GM23248 (cell line): ENCODE measurements at regions not wholly inside any gene's neighbourhood (a gene's known extent, or its start where the extent isn't known, plus 50 kb on each side); places are given as distances from the start of the nearest gene placed in this dataset.

Experiments
- DNase-seq: peaks from one replicate; pipeline ENCODE4 v3.0.0-alpha.2; 2015
- H2AFZ ChIP-seq: fragments of 200-600 bp; sonication (generic); 2 replicates; pipeline ENCODE4 v1.6.1; 2016; ENCODE audit warnings: antibody characterized with exemption
- H3F3A ChIP-seq: fragments of 200-600 bp; sonication (generic); 2 replicates; pipeline ENCODE4 v1.6.1; 2016; ENCODE audit warnings: mild to moderate bottlenecking, antibody characterized with exemption, mixed run types; ENCODE audit not compliant: insufficient read depth
- H3K27ac ChIP-seq: fragments of 200-600 bp; sonication (generic); 2 replicates; pipeline ENCODE4 v1.5.1; 2016; ENCODE audit warnings: mild to moderate bottlenecking
- H3K27me3 ChIP-seq: fragments of 200-600 bp; sonication (generic); replicated peaks from 2 replicates; pipeline ENCODE4 v1.6.1; 2016; ENCODE audit warnings: mild to moderate bottlenecking; ENCODE audit not compliant: insufficient read depth
- H3K36me3 ChIP-seq: fragments of 200-600 bp; sonication (generic); 2 replicates; pipeline ENCODE4 v1.6.1; 2016; ENCODE audit warnings: low read depth, mild to moderate bottlenecking
- H3K4me1 ChIP-seq: fragments of 200-600 bp; sonication (generic); 2 replicates; pipeline ENCODE4 v1.6.1; 2016; ENCODE audit warnings: mild to moderate bottlenecking; ENCODE audit not compliant: insufficient read depth
- H3K4me2 ChIP-seq: fragments of 200-600 bp; sonication (generic); one replicate; pipeline ENCODE4 v1.6.1; 2016; ENCODE audit warnings: mild to moderate bottlenecking; ENCODE audit not compliant: unreplicated experiment
- H3K4me3 ChIP-seq: fragments of 200-600 bp; sonication (generic); 2 replicates; pipeline ENCODE4 v1.5.1; 2016; ENCODE audit warnings: mild to moderate bottlenecking
- H3K79me2 ChIP-seq: fragments of 200-600 bp; sonication (generic); 2 replicates; pipeline ENCODE4 v1.6.1; 2016; ENCODE audit warnings: mild to moderate bottlenecking; ENCODE audit not compliant: insufficient read depth
- H3K9ac ChIP-seq: fragments of 200-600 bp; sonication (generic); 2 replicates; pipeline ENCODE4 v1.6.1; 2016; ENCODE audit warnings: mild to moderate bottlenecking
- H3K9me2 ChIP-seq: fragments of 200-600 bp; sonication (generic); 2 replicates; pipeline ENCODE4 v1.6.1; 2016; ENCODE audit warnings: mixed run types, mild to moderate bottlenecking, moderate library complexity; ENCODE audit not compliant: insufficient read depth
- H3K9me3 ChIP-seq: fragments of 200-600 bp; sonication (generic); one replicate; pipeline ENCODE4 v1.6.1; 2017; ENCODE audit warnings: low read depth
- H4K20me1 ChIP-seq: fragments of 200-600 bp; sonication (generic); 2 replicates; pipeline ENCODE4 v1.6.0; 2016; ENCODE audit not compliant: insufficient read depth
- EZH2 ChIP-seq: fragments of 200-600 bp; sonication (generic); IDR thresholded peaks from 2 replicates; pipeline ENCODE4 v1.6.1; 2018; ENCODE audit warnings: antibody characterized with exemption, mild to moderate bottlenecking; ENCODE audit not compliant: insufficient read depth, poor library complexity, severe bottlenecking
- EZH2phosphoT487 ChIP-seq: fragments of 200-600 bp; sonication (generic); IDR thresholded peaks from 2 replicates; pipeline ENCODE4 v1.6.1; 2018; ENCODE audit warnings: antibody characterized with exemption, moderate library complexity, mild to moderate bottlenecking, low read depth; ENCODE audit not compliant: insufficient read depth
- WGBS, 2 experiments: methylation state at CpG; one replicate each; pipeline ENCODE4 v1.1.6; 2015 to 2017; ENCODE audit warnings: low lambda C conversion rate in 2 of 2, low coverage in 1 of 2; ENCODE audit errors: missing lambda C conversion rate in 2 of 2; 5-methylcytosine and 5-hydroxymethylcytosine counted together
- in situ Hi-C: fragments of 300-500 bp; cut with MboI; formaldehyde crosslinking; loops from 2 replicates; pipeline ENCODE4 v1.15.0; 2020

DNA sequence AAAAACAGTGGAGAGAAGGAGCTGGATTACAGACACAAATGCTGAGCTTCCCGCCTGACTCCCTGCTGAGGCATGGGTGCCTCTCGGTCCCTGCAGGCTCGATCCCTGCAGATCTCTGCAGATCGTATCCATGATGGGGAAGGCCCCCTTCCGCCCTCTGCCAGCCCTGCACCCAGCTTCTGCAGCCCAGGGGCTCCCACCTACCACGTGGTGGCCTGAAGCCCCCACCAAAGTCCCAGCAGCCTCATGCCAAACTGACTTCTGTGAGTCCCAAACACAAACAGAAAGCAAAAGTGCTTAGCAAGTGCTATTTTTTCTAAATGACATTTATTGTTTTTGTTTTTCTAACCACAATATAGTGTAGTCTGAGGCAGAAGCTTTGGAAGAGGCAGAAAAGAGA is 127.1 kb upstream of the CHST15 start:
- no peak for DNase-seq
- in situ Hi-C loops: no loop called here
- no peak overlapping the region for H3K4me2 ChIP-seq

DNA sequence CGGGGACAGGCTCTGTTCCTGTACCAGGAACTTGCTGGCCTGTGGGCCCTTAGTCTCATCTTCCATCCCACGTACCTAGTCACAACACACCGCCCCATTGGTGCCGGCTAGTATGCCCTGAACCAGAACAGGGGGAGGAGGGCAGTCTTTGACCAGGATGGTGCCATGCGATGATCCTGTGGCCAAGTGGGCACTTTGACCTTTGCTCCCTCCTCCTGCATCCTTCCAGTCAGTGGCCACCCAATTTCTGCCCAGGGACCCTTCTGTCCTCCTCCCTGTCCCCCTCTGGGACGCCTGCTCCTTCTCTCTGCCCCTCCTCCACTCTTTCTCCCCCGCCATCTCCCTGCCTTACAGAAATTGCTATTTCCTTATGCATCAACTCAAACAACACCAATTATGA is 126.3 kb upstream of the CHST15 start:
- Histone ChIP-seq H3K79me2 (no peaks in the 10 kb centered on the region), H3K27ac (no peak overlapping the region), H3K4me3 (no peak overlapping the region), H3K4me1 (no peaks in the 10 kb centered on the region), H3K9me2 (no peaks in the 10 kb centered on the region), H3K9me3 (no peaks in the 10 kb centered on the region), H3K4me2 (no peak overlapping the region), H3K9ac (no peak overlapping the region), H2AFZ (no peak overlapping the region), H3K27me3 (no peaks in the 10 kb centered on the region), H3K36me3 (no peaks in the 10 kb centered on the region), H3F3A (no peaks in the 10 kb centered on the region), H4K20me1 (no peaks in the 10 kb centered on the region)
- 36 to 40% methylated on average over 6 to 7 of the region's 7 CpGs for WGBS, 2 experiments
- DNase-seq: no peak
- TF ChIP-seq EZH2phosphoT487 (no peak), EZH2 (no peak)
- in situ Hi-C loops: no loop called here

More for the DNA sequence above, 127.1 kb upstream of the CHST15 start:
- H3K36me3 ChIP-seq: no peaks in the 10 kb centered on the region
- H2AFZ ChIP-seq: no peak overlapping the region
- no peaks in the 10 kb centered on the region for H3K27me3 ChIP-seq
- no peaks in the 10 kb centered on the region for H3K9me2 ChIP-seq
- H3F3A ChIP-seq: no peaks in the 10 kb centered on the region
- H4K20me1 ChIP-seq: no peaks in the 10 kb centered on the region
- H3K4me3 ChIP-seq: no peak overlapping the region
- H3K27ac ChIP-seq: no peak overlapping the region
- no peaks in the 10 kb centered on the region for H3K79me2 ChIP-seq
- no peak for TF ChIP-seq EZH2
- no peak for TF ChIP-seq EZH2phosphoT487
- no peaks in the 10 kb centered on the region for H3K4me1 ChIP-seq
- no peak overlapping the region for H3K9ac ChIP-seq
- WGBS, 2 experiments: 27 to 31% methylated on average over 6 of the region's 6 CpGs
- H3K9me3 ChIP-seq: no peaks in the 10 kb centered on the region

DNA sequence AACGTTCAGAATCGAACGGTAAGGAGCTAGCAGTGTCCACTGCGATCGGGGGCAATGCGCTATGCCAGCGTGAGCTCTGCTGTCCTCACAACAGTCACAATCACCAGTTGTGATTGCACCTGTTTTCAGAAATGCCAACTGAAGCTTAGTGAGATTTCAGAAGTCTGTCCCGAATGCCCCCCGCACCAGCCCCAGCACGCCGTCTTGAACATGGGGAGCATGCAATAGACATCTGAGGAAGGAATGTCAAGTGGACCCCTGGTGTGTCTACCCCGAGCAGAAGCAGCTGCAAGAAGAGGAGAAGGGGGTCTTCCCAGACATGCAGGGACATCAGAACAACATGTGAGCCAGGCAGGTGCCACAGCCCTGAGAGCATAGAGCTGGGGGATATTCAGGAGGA is 125.7 kb upstream of the CHST15 start:
- Histone ChIP-seq H3K9me3 (no peaks in the 10 kb centered on the region), H2AFZ (no peak overlapping the region), H3K27ac (no peak overlapping the region), H3F3A (no peaks in the 10 kb centered on the region), H3K9me2 (no peaks in the 10 kb centered on the region), H4K20me1 (no peaks in the 10 kb centered on the region), H3K4me1 (no peaks in the 10 kb centered on the region), H3K79me2 (no peaks in the 10 kb centered on the region), H3K36me3 (no peaks in the 10 kb centered on the region), H3K4me2 (no peak overlapping the region), H3K9ac (no peak overlapping the region), H3K4me3 (no peak overlapping the region), H3K27me3 (no peaks in the 10 kb centered on the region)
- no peak for DNase-seq
- TF ChIP-seq EZH2: no peak
- TF ChIP-seq EZH2phosphoT487: no peak
- WGBS, 2 experiments: 59 to 70% methylated on average over 12 of the region's 12 CpGs
- in situ Hi-C loops: no loop called here

DNA sequence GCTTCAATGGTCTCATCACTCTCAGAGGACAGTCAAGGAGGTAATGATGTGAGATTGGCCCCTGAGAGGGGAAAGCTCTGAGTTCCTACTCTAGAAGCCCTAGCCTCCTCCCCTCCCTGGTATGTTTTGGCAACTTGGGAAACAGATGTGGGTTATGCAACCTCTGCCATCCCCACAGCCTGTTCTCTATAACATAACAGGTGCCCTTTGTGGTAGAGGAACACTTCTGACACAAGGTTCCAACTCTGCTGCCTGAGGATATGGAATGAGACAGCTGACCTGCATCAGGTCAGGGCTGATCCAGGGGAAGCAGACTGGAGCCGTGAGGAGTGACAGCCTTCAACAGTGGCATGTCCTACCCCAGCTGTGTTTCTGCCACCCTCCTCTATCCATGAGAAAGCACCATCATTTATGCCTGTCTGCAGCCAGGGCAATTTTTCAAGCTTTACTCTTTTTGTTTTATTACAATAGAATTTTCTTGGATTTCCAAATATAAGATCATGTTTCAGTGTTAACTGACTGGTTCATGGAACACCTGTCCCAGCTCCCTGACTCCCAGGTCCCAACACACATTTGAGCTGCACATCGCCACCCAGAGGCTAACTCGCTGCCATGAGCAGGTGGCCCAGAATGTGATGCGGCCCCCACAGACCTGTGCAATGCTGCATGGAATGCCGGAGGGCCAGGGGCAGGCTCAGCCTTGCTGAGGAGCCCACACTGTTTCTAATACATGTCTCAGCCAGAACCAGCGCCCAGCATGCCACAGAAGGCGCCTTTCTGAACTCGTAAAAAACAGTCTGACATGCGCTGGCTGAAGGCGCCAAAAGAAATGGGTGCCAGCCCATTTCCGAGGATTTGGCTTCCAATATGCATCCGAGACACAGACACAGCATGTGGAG is 124.8 kb upstream of the CHST15 start:
- H3K27me3 ChIP-seq: no peaks in the 10 kb centered on the region
- no peak overlapping the region for H3K9ac ChIP-seq
- no peak overlapping the region for H3K4me2 ChIP-seq
- H3K4me3 ChIP-seq: no peak overlapping the region
- 36 to 49% methylated on average over 12 of the region's 12 CpGs for WGBS, 2 experiments
- H3K27ac ChIP-seq: no peak overlapping the region
- no peak for TF ChIP-seq EZH2
- TF ChIP-seq EZH2phosphoT487: no peak
- H3K4me1 ChIP-seq: no peaks in the 10 kb centered on the region
- in situ Hi-C loops: no loop called here
- no peaks in the 10 kb centered on the region for H3K79me2 ChIP-seq
- no peaks in the 10 kb centered on the region for H3K36me3 ChIP-seq
- no peaks in the 10 kb centered on the region for H3K9me3 ChIP-seq
- H2AFZ ChIP-seq: no peak overlapping the region
- DNase-seq: no peak
- H4K20me1 ChIP-seq: no peaks in the 10 kb centered on the region
- H3F3A ChIP-seq: no peaks in the 10 kb centered on the region
- H3K9me2 ChIP-seq: no peaks in the 10 kb centered on the region

DNA sequence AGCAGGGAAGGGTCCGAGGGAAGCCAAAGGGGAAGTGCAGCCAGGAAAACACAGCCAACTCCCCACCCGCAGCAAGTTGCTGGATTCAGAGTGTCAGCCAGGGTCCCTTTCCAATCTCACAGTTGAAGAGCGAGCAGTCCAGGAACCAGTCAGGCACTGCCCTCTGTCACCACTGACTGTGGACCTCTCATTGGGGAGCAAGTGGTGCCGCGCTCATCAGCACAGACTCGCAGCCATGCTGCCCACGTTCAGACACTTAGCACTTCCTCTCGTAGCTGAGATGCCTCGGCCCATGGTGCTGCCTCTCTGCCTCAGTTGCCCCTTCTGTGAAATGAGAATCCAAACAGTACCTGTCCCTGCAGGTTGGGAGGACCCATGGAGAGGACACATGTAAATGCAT is 123.6 kb upstream of the CHST15 start:
- in situ Hi-C loops: no loop called here
- no peak for DNase-seq
- TF ChIP-seq EZH2 (no peak), EZH2phosphoT487 (no peak)

More for the DNA sequence above, 123.6 kb upstream of the CHST15 start:
- H4K20me1 ChIP-seq: no peaks in the 10 kb centered on the region
- WGBS, 2 experiments: 53 to 58% methylated on average over 9 of the region's 9 CpGs
- H3K9ac ChIP-seq: no peak overlapping the region
- no peak overlapping the region for H3K4me2 ChIP-seq
- H3K4me3 ChIP-seq: no peak overlapping the region
- no peaks in the 10 kb centered on the region for H3K36me3 ChIP-seq
- no peak overlapping the region for H2AFZ ChIP-seq
- H3K9me2 ChIP-seq: no peaks in the 10 kb centered on the region
- no peaks in the 10 kb centered on the region for H3K9me3 ChIP-seq
- H3F3A ChIP-seq: no peaks in the 10 kb centered on the region
- no peak overlapping the region for H3K27ac ChIP-seq
- no peaks in the 10 kb centered on the region for H3K79me2 ChIP-seq
- no peaks in the 10 kb centered on the region for H3K27me3 ChIP-seq
- no peaks in the 10 kb centered on the region for H3K4me1 ChIP-seq
